NCI-H2171 treated with DMSO at 0.1 percent for 48 hours (cell line): ENCODE measurements at regions not wholly inside any gene's neighbourhood (a gene's known extent, or its start where the extent isn't known, plus 50 kb on each side); places are given as distances from the start of the nearest gene placed in this dataset.

Source experiments
- DNase-seq: peaks from one replicate; lab custom pipeline; 2025; lab: John Stamatoyannopoulos, UW

DNA sequence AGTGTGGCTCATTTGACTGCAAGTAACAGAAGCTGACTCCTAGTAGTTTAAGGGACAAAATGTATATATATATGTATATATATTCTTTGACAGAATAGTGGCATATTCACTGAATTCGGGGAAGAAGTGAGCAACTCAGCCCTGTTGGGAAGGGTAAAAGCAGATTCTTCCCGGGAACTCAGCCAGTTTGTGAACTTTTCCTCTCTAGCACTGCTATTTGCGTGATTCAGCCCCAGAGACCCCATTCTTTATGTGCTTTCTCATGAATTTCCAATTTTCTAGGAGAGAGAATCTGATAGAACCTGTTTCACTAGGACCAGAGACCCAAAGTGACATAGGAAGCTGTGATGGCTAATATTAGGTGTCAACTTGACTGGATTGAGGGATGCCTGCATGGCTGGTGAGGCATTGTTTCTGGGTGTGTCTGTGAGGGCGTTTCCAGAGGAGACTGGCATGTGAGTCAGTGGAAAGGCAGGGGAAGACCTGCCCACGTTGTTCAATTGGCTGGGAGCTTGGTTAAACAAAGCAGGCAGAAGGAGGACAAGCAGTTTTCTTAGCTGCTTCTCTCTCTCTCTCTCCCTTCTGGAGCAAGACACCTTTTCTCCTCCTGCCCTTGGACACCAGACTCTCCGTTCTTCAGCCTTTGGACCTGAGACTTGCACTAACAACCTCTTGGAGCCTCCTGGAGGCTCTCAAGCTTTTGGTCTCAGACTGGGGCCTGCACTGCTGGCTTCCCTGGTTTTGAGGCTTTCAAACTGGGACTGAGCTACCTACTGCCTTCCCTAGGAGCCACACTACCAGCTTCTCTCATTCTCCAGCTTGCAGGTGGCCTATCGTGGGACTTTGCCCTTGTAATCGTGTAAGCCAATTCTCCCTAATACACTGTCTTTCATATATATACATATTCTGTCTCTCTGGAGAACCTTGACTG is 93.4 kb upstream of the KCNK1 start:
- no peak for DNase-seq

DNA sequence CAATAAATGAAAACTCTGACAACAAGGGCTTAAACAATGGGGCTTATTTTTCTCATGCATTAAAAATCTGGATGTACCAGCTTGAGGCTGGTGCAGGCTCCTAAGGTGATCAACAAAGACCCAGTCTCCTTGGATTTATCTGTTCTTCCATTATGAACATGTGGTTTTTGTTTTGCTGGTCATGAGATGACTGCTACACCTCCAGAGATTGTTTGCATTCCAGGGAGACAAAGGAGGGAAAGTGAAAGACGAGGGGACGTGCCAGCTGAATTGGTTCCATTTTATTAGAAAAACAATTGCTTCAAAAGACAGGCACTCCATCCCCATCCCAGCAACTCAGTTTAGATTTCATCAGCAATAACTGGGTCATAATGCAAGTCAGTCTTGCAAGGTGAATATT is 90.9 kb upstream of the KCNK1 start:
- DNase-seq: no peak

DNA sequence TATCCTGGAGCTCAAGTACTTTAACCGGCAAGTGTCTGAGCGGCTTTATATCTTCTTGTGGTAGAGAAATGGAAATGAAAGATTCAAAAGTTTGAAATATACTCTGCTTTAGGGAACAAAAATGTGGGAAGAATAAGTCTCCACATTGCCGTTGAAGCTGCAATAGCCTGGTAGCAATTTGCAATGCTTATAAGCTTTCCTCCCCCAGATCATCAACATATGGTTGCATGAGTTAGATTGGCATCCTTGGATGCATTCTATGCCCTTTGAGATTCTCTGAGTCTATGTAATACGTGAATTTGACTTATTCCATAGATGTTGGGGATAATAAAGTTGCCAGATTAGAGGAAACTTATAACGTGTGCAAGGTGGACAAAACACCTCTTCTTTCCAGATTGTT is 86.1 kb upstream of the KCNK1 start:
- no peak for DNase-seq

DNA sequence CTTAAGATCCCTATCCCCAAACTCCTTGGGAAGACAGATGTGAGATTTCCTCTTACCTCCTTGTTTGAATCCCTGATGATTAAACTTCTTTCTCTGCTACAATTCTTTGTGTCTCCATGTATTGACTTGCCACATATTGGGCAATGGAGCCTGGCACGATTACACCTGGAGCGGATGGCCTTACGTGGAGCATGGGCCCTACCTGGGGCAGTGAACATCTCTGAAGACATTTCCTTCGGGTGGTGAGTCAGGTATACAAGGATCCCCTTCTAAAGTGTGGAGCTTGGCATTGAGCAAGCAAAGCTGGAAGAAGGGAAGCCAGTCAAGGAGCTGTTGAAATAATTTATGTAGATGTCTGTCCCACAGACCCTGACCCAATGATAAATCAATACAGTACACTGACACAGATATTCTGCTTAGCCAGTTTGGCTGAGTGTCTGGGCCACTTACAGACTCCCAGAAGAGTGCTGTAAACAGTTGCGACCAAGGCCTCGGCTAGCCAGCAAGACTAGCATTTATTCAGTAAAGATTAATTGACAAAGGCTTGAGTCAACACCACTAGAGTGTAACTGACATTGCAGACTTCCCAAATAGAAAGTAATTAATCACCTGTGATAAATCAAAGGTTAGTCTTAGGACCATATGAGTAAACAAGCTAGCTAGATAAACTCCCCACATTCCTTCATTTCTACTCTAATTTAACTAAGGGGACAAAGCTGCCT is 83.1 kb upstream of the KCNK1 start:
- DNase-seq: no peak

DNA sequence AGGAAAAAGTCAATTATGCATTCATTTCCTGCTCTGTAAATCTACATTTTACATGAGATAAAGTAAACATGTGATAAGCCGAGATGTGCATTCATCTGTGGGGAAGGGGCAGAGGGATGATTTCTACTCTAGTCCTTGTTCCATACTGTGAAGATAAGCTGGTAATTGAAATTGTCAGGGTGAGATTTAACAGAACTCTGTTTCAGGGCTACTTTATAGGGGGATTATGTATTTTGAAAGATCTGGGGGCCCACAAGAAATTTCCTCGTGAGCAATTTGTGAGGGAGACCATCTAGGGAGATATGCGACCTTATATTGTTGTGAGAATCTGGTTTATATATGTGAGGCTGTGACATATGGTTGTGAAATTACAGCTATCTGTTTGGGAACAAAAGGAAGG is 73.1 kb upstream of the KCNK1 start:
- DNase-seq: no peak

DNA sequence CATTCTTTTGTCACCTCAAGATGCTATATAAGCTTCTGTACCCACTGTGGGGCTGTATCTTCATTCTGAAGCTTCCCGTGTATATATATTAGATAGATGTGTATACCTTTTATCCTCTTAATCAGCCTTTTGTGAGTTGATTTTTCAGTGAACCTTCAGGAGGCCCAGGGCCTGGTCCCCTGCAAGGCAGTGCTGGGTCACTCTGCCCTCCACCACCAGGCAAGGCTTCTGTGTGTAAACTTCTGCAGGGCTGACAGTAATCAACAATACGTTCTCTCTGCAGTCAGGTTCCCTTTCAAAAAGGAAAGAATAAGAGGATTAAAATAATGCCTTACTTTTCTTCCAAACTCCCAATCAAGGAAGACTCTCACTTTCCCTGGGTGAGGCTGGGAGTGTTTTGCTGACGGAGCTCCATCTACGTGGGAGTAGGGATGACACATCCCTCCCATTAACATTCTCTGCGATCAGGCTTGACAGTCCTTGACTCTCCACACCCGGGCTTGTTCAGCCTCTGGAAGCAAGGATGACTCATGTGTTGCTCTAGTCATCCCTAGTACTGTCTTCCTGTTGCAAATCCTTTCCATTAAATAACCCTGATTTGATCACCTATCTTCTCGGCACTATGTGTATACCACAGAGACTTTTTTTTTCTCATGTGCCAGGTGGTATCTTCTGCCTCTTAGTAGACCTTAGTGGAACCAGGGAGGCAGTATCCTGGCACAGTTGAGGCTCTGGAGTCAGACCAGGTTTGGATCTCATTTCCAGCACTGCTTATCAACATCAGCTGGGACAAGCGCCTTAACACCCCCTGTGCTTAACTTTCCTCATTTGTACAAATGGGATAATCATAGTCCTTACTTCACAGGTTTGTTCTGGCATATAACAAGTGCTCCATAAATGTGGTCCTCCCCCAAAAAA is 70.3 kb upstream of the KCNK1 start:
- DNase-seq: no peak

DNA sequence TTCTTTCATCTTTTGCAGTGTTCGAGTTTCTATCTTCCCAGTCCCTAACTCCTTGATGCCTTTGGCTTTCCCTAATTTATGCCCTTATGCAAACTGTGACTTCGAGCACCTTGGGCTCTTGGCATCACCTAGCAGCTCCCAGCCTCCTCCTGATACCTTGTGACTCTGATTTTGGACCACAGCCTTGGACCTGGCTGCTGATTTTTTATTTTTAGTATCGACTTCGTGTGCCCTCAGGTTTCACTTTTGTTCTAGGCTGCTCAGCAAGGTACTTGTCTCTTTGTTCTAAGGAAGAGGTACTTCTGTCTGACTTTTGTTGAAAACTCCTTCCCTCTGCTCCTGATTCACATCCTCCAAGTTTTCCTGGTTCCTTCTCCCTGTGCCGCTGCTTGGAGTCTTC is 69.6 kb upstream of the KCNK1 start:
- DNase-seq: no peak

DNA sequence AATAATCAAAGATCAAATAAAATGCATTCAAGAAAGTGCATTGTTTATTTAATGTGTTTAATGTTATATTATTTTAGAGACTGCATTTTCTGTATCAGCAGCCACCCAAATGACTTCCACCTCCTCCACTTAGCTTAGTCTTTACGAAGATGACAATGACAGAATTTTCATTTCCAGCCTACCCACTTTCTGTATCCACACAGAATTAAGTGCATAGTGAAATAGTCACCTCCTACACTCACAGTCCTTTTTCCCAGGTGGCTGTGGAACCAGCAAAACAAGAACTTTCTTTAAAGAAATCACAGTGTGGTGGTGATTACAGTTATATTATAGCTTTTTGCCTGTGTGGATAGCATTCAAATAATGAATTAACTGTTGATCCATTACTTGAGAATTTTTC is 66.2 kb upstream of the KCNK1 start:
- no peak for DNase-seq

DNA sequence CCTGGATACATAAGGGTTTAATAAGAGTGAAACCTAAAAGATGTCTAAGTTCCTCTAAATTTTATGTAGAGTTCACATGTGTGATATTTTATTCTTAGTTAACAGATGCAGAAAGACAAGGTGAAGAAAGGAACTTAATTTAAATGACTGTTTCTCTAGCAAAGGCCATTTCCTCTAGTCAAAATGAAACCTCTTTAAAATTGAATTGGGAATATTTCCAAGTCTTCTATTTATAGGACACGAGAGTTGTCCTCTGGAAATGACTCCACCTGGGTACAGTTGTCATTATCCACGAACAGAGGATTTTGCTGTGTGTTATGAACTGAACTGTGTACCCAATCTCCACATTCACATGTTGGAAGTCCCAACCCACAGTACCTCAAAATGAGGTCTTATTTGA is 64.5 kb upstream of the KCNK1 start:
- DNase-seq: no peak

DNA sequence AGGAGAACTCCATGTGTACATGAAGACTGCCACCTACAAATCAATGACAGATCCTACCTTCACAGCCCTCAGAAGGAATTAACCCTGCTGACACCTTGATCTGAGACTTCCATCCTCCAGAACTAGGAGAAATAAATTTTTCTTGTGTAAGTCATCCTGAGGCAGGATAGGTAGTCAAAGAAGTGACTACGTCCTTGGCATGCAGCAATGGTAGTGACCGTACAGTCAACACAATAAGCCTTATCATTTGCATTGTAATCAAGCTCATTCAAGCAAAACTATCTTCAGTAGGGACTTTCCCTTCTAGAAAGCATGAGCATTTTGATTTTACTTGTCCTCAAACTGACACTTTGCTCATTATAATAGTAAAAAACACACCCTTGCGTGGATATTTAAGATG is 64.0 kb upstream of the KCNK1 start:
- no peak for DNase-seq

DNA sequence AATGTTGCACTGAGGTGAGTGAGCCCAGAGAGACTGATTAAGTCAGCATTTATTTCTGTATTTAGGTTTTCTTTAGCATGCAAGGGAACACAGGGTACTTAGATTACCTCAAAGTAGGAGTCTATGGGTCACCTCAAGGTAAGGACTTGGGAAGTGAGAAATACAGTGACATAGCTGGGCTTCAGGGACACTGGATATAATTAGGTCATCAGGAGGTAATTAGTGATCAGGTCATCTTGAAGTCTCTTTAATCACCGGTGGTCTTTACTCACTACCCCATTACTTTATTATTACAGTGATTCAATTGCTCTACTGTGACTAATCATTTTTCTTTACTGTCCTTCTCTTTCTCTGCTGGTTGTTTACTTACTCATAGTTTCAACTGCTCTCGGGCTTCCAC is 59.9 kb upstream of the KCNK1 start:
- DNase-seq: no peak

DNA sequence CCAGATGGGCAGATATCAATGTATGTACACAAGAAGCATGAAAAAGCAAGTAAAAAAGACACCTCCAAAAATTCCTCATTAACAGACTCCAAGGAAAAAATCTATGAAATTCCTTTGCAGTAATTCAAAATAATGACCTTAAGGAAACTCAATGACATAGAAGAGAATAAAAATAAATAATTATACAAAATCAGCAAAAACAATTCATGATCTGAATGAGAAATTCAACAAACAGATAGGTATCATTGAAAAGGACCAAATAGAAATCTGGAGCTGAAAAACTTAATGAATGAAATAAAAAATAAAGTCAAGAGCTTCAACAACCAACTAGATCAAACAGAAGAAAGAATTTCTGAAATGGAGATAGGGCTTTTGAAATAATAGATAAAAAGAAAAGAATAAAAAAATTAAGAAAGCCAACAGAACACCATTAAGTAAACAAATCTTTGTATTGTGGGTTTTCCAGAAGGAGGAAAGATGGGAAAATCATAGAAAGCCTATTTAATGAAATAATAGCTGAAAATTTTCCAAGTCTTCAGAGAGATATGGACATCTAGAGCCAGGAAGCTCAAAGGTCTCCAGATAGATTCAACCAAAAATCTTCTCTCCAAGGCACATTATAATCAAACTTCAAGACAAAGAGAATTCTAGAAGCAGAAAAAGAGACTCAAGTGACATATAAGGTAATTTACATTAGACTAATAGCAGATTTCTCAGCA is 52.0 kb upstream of the KCNK1 start:
- peak; percentile 6 for DNase-seq
